HK-2 (cell line): ENCODE measurements at regions not wholly inside any gene's neighbourhood (a gene's known extent, or its start where the extent isn't known, plus 50 kb on each side); places are given as distances from the start of the nearest gene placed in this dataset.
"Not testable (repeated sequence)": the region's sequence is repeated elsewhere in the genome, so short reads cannot be mapped to it uniquely, and the experiment has no call there.

Source experiments
- DNase-seq: peaks from one replicate; pipeline ENCODE4 v3.0.0-alpha.2; 2018; ENCODE audit not compliant: unreplicated experiment

GRCh38 chr15:34651997-34652725 lies 68.7 kb upstream of the GOLGA8B start:
- DNase-seq: no peak

- DNase-seq: peak; percentile 1
These were observed 66.7 kb upstream of the GOLGA8B start for GRCh38 chr15:34650177-34650576.

- no peak for DNase-seq
These were observed 64.8 kb upstream of the GOLGA8B start for GRCh38 chr15:34648294-34648631.

DNA sequence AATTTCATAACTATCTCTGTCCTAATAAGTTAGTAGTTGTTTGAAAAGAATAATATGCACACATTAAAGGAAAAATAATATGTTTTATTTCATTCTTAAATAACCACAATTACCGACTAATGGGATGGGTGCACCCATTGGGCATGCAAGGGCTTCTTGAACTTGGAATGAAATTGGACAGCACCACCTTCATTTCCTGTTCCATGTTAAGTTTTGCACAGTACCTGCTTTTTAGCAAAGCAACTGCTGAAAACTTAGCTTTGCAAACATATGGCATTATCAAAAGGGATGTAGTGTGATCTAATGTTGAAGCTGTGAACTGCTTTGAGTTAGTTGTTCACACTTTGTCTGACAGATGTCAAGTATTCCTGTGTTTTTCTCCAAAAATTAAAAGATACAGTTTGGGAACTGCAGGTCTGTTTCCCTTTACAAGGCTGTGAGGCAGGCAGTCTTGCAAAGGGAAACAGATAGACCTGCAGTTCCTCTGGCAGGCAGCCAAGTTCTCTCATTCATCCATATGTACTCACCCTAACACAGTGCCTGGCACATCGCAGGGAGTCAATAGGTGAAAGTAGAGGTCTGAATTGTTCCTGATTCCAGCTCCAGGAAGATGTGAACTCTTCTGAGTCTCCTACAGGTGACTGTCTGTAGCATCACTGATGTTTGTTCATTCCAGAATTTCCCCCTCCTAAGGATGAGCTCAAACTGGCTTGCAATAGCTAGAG lies 64.3 kb upstream of the GOLGA8B start:
- DNase-seq: no peak

- DNase-seq: no peak
These were observed 63.5 kb upstream of the GOLGA8B start for GRCh38 chr15:34646918-34647317.

GRCh38 chr15:34644851-34645250 lies 61.4 kb upstream of the GOLGA8B start:
- DNase-seq: no peak

DNA sequence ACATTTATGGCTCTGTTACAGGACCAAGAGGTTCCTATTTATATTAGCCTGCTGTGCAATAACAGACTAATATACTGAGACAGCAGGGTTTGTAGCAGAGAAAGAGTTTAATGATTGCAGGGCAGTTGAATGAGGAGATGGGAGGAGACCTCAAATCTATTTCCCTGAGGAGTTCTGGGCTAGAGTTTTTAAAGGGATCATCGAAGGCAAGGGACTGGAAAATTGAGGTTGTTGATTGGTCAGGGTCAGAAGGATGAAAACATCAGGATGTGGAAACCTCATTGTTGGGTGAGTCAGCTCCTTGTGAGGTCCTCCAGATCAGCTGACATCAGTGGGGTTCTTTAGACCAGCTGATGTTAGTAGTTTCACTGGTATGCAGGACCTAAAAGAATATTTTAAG lies 60.6 kb upstream of the GOLGA8B start:
- peak; percentile 11 for DNase-seq

DNA sequence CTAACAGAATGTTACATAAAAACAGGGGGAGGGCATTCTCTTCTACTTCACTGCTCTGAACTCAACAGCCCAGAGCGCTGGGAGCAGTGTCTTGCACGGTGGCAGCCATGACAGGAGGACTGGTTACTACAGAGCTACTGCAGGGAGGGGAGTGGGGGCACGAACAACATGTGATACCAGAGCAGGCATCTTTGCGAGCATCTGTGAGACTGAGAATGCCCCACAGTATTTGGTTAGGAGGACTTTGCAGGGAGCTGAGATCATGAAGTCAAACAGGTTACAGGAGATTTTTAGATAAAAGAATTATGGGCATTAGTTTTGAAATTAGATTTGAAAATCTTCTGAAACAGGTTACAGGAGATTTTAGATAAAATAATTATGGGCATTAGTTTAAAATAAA lies 58.8 kb upstream of the GOLGA8B start:
- DNase-seq: no peak

DNA sequence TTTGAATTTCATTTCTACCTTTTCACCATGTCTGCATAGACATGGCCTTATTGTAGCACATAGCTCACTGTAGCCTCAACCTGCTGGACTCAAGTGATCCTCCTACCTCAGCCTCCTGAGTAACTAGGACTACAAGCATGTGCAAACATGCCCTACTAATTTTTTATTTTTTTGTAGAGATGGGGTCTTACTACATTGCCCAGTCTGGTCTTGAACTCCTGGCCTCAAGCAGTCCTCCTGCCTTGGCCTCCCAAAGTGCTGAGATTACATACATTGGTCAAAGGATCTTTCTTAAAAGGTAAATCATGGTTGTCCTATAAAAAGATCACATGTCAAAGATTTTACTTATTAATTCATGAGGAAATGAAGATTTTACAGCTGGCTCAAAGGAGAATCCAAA lies 57.2 kb upstream of the GOLGA8B start:
- no peak for DNase-seq

DNA sequence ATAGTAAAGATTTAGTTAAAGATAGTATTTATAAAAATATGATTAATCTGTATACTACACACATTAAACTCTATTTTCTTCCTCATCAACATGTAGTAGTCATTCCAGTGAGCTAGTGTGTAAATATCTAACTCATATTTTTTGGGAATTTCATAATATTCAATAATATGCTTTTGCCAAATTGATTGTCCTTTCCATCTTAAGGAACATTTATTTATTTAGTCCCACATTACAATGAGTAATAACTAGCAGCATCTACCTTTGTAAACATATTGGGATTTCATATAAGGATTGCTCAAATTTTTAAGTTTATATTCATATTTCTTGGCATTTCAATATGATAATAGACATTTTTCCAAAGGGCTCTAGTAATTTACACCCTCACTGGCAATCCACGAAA lies 53.9 kb upstream of the GOLGA8B start:
- no peak for DNase-seq

DNA sequence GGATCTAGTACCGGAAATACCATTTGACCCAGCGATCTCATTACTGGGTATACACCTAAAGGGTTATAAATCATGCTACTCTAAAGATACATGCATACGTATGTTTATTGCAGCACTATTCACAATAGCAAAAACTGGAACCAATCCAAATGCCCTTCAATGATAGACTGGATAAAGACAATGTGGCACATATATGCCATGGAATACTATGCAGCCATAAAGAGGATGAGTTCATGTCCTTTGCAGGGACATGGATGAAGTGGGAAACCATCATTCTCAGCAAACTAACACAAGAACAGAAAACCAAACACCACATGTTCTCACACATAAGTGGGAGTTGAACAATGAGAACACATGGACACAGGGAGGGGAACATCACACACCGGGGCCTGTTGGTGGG lies 50.2 kb upstream of the GOLGA8B start:
- not testable (repeated sequence) for DNase-seq
